Activated CD4-positive, alpha-beta T cell treated with anti-CD3 and anti-CD28 coated beads for 36 hours (primary cell): ENCODE measurements at regions not wholly inside any gene's neighbourhood (a gene's known extent, or its start where the extent isn't known, plus 50 kb on each side); places are given as distances from the start of the nearest gene placed in this dataset.
"Not testable (repeated sequence)": the region's sequence is repeated elsewhere in the genome, so short reads cannot be mapped to it uniquely, and the experiment has no call there.

Experiments used
- ATAC-seq: fragments of 200-7000 bp; cut with Tn5 transposase; one replicate; pipeline ENCODE4 v1.10.0; 2021; ENCODE audit warnings: mild to moderate bottlenecking, moderate library complexity
- CTCF ChIA-PET: fragments of 350-600 bp; sonication (Branson Sonifier 250); formaldehyde crosslinking; loops from one replicate; lab custom pipeline; 2021; ENCODE audit warnings: antibody characterized with exemption; lab: Charles Lee
- POLR2A ChIA-PET: fragments of 350-600 bp; sonication (Branson Sonifier 250); formaldehyde crosslinking; loops from one replicate; lab custom pipeline; 2021; ENCODE audit warnings: antibody characterized with exemption, inconsistent platforms; lab: Charles Lee
- DNase-seq: peaks from one replicate; pipeline ENCODE4 v3.0.0-alpha.2; 2020
- H3K27ac Mint-ChIP-seq: one replicate; pipeline ENCODE4 v1.8.0; 2021; ENCODE audit warnings: mixed read lengths
- H3K27me3 Mint-ChIP-seq: one replicate; pipeline ENCODE4 v1.8.0; 2021; ENCODE audit warnings: mixed read lengths
- H3K36me3 Mint-ChIP-seq: one replicate; pipeline ENCODE4 v1.8.0; 2021; ENCODE audit warnings: low read depth, mixed read lengths
- H3K4me1 Mint-ChIP-seq: one replicate; pipeline ENCODE4 v1.8.0; 2021; ENCODE audit warnings: mixed read lengths
- H3K4me3 Mint-ChIP-seq: one replicate; pipeline ENCODE4 v1.8.0; 2021; ENCODE audit warnings: mild to moderate bottlenecking, moderate library complexity, mixed read lengths
- H3K9me3 Mint-ChIP-seq: one replicate; pipeline ENCODE4 v1.8.0; 2021; ENCODE audit warnings: low read depth, mixed read lengths
- intact Hi-C, 2 experiments: fragments of 100-400 bp; cut with DNase I in 1 of 2; cut with micrococcal nuclease in 1 of 2; formaldehyde crosslinking; loops; one replicate each; pipeline versions ENCODE4 v1.14.2 to v1.15.1; 2022 to 2024; cut with DNase I, micrococcal nuclease

- Mint-ChIP-seq H3K9me3 (no peaks in the 10 kb centered on the region), H3K36me3 (no peaks in the 10 kb centered on the region), H3K4me3 (no peak overlapping the region), H3K4me1 (no peaks in the 10 kb centered on the region), H3K27ac (no peak overlapping the region), H3K27me3 (peaks cover 11% of the 10 kb centered on the region)
- ATAC-seq, result no peak
- CTCF ChIA-PET, result interaction anchor here (0.6 kb wide), 1 partner anchor 126 kb away, joined by 4 read pairs; no protein-coding TSS in a partner anchor
- POLR2A ChIA-PET, result no interaction called here
- no peak for DNase-seq
- intact Hi-C loops, result no loop called here
Measured at GRCh38 chr20:59484228-59484627, 120.1 kb upstream of the PHACTR3 start.

GRCh38 chr20:59485576-59486454 lies 118.5 kb upstream of the PHACTR3 start:
- no peaks in the 10 kb centered on the region for H3K4me1 Mint-ChIP-seq
- intact Hi-C loops, result no loop called here
- ChIA-PET POLR2A (no interaction called here), CTCF (interaction anchor here (0.7 to 1.5 kb wide), 3 partner anchors 10 to 24 kb away, joined by 3 to 5 read pairs (median 5); no protein-coding TSS in a partner anchor)
- peaks cover 11% of the 10 kb centered on the region for H3K27me3 Mint-ChIP-seq
- no peak overlapping the region for H3K27ac Mint-ChIP-seq
- DNase-seq (no peak), ATAC-seq (no peak)
- H3K9me3 Mint-ChIP-seq, result no peaks in the 10 kb centered on the region
- H3K36me3 Mint-ChIP-seq, result no peaks in the 10 kb centered on the region
- H3K4me3 Mint-ChIP-seq, result no peak overlapping the region

- H3K36me3 Mint-ChIP-seq, ATAC-seq, H3K9me3 Mint-ChIP-seq, DNase-seq, H3K4me1 Mint-ChIP-seq, H3K27me3 Mint-ChIP-seq, CTCF ChIA-PET, H3K4me3 Mint-ChIP-seq, H3K27ac Mint-ChIP-seq, intact Hi-C loops, POLR2A ChIA-PET: not testable (repeated sequence)
Measured at GRCh38 chr20:59488459-59488858, 115.9 kb upstream of the PHACTR3 start.

GRCh38 chr20:59490196-59491004 lies 113.9 kb upstream of the PHACTR3 start:
- DNase-seq, POLR2A ChIA-PET, H3K9me3 Mint-ChIP-seq, CTCF ChIA-PET, ATAC-seq, H3K36me3 Mint-ChIP-seq, H3K27me3 Mint-ChIP-seq, H3K4me3 Mint-ChIP-seq, H3K4me1 Mint-ChIP-seq, H3K27ac Mint-ChIP-seq: not testable (repeated sequence)
- intact Hi-C loops, result loop anchor here (10.0 kb wide), 2 partner anchors 406 to 626 kb away; no protein-coding TSS in a partner anchor

- no peak for DNase-seq
- CTCF ChIA-PET, result interaction anchor here (0.6 kb wide), 2 partner anchors 23 to 27 kb away, joined by 3 to 4 read pairs; no protein-coding TSS in a partner anchor
- Mint-ChIP-seq H3K4me3 (no peak overlapping the region), H3K9me3 (no peaks in the 10 kb centered on the region), H3K27ac (no peak overlapping the region), H3K27me3 (peaks cover 7% of the 10 kb centered on the region), H3K4me1 (no peaks in the 10 kb centered on the region), H3K36me3 (no peaks in the 10 kb centered on the region)
- no peak for ATAC-seq
- POLR2A ChIA-PET, result no interaction called here
- intact Hi-C loops, result loop anchor here (10.0 kb wide), 2 partner anchors 407 to 627 kb away; no protein-coding TSS in a partner anchor
Measured at GRCh38 chr20:59491884-59492283, 112.5 kb upstream of the PHACTR3 start.

- POLR2A ChIA-PET, result no interaction called here
- H3K9me3 Mint-ChIP-seq, result no peaks in the 10 kb centered on the region
- intact Hi-C loops, result loop anchor here (10.0 kb wide), 2 partner anchors 409 to 629 kb away; no protein-coding TSS in a partner anchor
- H3K4me1 Mint-ChIP-seq, result no peaks in the 10 kb centered on the region
- no peak overlapping the region for H3K4me3 Mint-ChIP-seq
- peaks cover 7% of the 10 kb centered on the region for H3K27me3 Mint-ChIP-seq
- H3K36me3 Mint-ChIP-seq, result no peaks in the 10 kb centered on the region
- no peak for ATAC-seq
- CTCF ChIA-PET, result interaction anchor here (0.7 to 1.0 kb wide), 2 partner anchors 11 to 624 kb away, joined by 3 read pairs; no protein-coding TSS in a partner anchor
- DNase-seq, result no peak
- H3K27ac Mint-ChIP-seq, result no peak overlapping the region
Measured at GRCh38 chr20:59493926-59494325, 110.4 kb upstream of the PHACTR3 start.

- intact Hi-C loops, result loop anchor here (5.0 to 10.0 kb wide), 3 partner anchors 410 to 630 kb away; no protein-coding TSS in a partner anchor
- Mint-ChIP-seq H3K4me3 (no peak overlapping the region), H3K27ac (no peak overlapping the region), H3K9me3 (no peaks in the 10 kb centered on the region), H3K4me1 (no peaks in the 10 kb centered on the region), H3K36me3 (no peaks in the 10 kb centered on the region), H3K27me3 (peaks cover 7% of the 10 kb centered on the region)
- DNase-seq (no peak), ATAC-seq (no peak)
- ChIA-PET CTCF (interaction anchor here (0.6 to 2.0 kb wide), 14 partner anchors 8 to 986 kb away, joined by 3 to 14 read pairs (median 4); no protein-coding TSS in a partner anchor), POLR2A (no interaction called here)
Measured at GRCh38 chr20:59495166-59495565, 109.2 kb upstream of the PHACTR3 start.

- intact Hi-C loops, result loop anchor here (5.0 to 10.0 kb wide), 3 partner anchors 411 to 631 kb away; no protein-coding TSS in a partner anchor
- no peak overlapping the region for H3K27ac Mint-ChIP-seq
Measured at GRCh38 chr20:59495894-59496510, 108.3 kb upstream of the PHACTR3 start.

GRCh38 chr20:59498291-59498690 lies 106.0 kb upstream of the PHACTR3 start:
- H3K9me3 Mint-ChIP-seq, result no peaks in the 10 kb centered on the region
- H3K36me3 Mint-ChIP-seq, result no peaks in the 10 kb centered on the region
- CTCF ChIA-PET, result interaction anchor here (0.6 kb wide), 1 partner anchor 15 kb away, joined by 5 read pairs; no protein-coding TSS in a partner anchor
- H3K27me3 Mint-ChIP-seq, result peaks cover 12% of the 10 kb centered on the region
- H3K4me1 Mint-ChIP-seq, result no peaks in the 10 kb centered on the region
- no peak overlapping the region for H3K4me3 Mint-ChIP-seq
- no peak overlapping the region for H3K27ac Mint-ChIP-seq
- ATAC-seq (no peak), DNase-seq (no peak)
- POLR2A ChIA-PET, result no interaction called here
- intact Hi-C loops, result loop anchor here (5.0 to 10.0 kb wide), 3 partner anchors 413 to 633 kb away; no protein-coding TSS in a partner anchor

More at GRCh38 chr20:59495894-59496510, 108.3 kb upstream of the PHACTR3 start:
- no peaks in the 10 kb centered on the region for H3K4me1 Mint-ChIP-seq
- ChIA-PET CTCF (interaction anchor here (0.6 to 2.0 kb wide), 22 partner anchors 9 to 1015 kb away, joined by 3 to 14 read pairs (median 4); no protein-coding TSS in a partner anchor), POLR2A (no interaction called here)
- ATAC-seq (peak; percentile 75), DNase-seq (peak; percentile 83)
- no peaks in the 10 kb centered on the region for H3K36me3 Mint-ChIP-seq
- peaks cover 7% of the 10 kb centered on the region for H3K27me3 Mint-ChIP-seq
- no peaks in the 10 kb centered on the region for H3K9me3 Mint-ChIP-seq
- no peak overlapping the region for H3K4me3 Mint-ChIP-seq

- DNase-seq, result no peak
- H3K27ac Mint-ChIP-seq, result no peak overlapping the region
- no peak overlapping the region for H3K4me3 Mint-ChIP-seq
- H3K9me3 Mint-ChIP-seq, result no peaks in the 10 kb centered on the region
- CTCF ChIA-PET, result interaction anchor here (1.3 kb wide), 1 partner anchor 23 kb away, joined by 3 read pairs; no protein-coding TSS in a partner anchor
- no peaks in the 10 kb centered on the region for H3K4me1 Mint-ChIP-seq
- POLR2A ChIA-PET, result no interaction called here
- intact Hi-C loops, result loop anchor here (5.0 to 10.0 kb wide), 3 partner anchors 415 to 635 kb away; no protein-coding TSS in a partner anchor
- no peak for ATAC-seq
- no peaks in the 10 kb centered on the region for H3K36me3 Mint-ChIP-seq
- H3K27me3 Mint-ChIP-seq, result peaks cover 9% of the 10 kb centered on the region
Measured at GRCh38 chr20:59499863-59500262, 104.5 kb upstream of the PHACTR3 start.
